GM12865 (cell line): ENCODE measurements at regions not wholly inside any gene's neighbourhood (a gene's known extent, or its start where the extent isn't known, plus 50 kb on each side); places are given as distances from the start of the nearest gene placed in this dataset.

ENCODE experiments used
- DNase-seq: peaks from one replicate; pipeline ENCODE4 v3.0.0; 2010; ENCODE audit warnings: low read depth
- H3K4me3 ChIP-seq: 2 replicates; pipeline ENCODE4 v1.5.1; 2011; ENCODE audit warnings: mild to moderate bottlenecking, low read depth, low read length, control low read depth
- TF ChIP-seq, protein P1 (sequence below): IDR thresholded peaks from 2 replicates; pipeline ENCODE4 v1.5.1; 2011; ENCODE audit warnings: low read length, control low read depth, low read depth, inconsistent platforms; ENCODE audit not compliant: insufficient read depth; ENCODE audit errors: missing control alignments

DNA sequence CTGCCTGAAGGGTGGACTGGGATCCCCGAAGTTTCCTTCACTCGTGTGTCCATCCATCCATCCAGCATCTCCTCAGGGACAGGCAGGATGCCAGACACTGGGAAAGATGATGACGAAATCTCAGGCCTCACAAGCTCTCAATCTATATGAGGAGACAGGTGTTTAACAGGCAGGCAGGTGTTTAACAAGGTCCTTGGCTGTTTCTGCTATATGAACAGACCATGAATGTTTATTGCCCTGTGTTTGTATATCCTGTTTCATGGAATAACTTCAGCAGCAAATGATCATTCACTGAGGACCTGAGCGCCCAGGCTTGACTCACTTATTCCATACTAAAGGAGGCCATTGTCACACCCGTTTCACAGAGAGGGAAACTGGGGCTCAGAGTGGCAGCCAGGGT lies 685.8 kb upstream of the HS6ST1 start:
- H3K4me3 ChIP-seq: no peak overlapping the region
- TF ChIP-seq, protein P1, sequence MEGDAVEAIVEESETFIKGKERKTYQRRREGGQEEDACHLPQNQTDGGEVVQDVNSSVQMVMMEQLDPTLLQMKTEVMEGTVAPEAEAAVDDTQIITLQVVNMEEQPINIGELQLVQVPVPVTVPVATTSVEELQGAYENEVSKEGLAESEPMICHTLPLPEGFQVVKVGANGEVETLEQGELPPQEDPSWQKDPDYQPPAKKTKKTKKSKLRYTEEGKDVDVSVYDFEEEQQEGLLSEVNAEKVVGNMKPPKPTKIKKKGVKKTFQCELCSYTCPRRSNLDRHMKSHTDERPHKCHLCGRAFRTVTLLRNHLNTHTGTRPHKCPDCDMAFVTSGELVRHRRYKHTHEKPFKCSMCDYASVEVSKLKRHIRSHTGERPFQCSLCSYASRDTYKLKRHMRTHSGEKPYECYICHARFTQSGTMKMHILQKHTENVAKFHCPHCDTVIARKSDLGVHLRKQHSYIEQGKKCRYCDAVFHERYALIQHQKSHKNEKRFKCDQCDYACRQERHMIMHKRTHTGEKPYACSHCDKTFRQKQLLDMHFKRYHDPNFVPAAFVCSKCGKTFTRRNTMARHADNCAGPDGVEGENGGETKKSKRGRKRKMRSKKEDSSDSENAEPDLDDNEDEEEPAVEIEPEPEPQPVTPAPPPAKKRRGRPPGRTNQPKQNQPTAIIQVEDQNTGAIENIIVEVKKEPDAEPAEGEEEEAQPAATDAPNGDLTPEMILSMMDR: no peak
- DNase-seq: no peak

DNA sequence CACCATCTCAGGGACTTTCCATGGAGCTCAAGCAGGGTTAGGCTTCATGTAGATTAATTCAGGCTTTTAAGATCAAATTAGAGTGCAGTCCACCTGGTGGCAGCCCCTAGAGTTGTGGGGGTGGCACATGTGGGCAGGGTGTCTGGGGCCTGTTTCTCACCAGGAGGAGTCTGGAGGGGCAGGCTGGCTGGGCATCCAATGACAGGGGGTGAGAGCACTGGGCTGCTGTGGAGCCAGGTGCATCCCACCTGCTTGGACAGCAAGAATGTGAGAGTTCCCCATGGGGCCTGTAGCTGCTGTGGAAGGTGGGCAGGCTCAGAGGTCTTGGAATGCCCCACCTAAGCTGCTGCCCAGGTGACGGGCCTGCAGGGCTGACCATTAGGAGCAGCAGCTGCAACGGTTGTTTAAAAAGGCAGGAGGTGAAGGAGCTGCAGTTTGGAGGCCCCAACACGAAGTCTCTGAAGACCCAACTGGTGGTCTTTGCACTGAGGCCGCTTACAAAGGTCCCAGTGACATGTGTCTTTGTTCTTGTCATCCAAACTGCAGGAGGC lies 686.3 kb upstream of the HS6ST1 start:
- no peak overlapping the region for H3K4me3 ChIP-seq
- no peak for DNase-seq
- TF ChIP-seq, protein P1: no peak

DNA sequence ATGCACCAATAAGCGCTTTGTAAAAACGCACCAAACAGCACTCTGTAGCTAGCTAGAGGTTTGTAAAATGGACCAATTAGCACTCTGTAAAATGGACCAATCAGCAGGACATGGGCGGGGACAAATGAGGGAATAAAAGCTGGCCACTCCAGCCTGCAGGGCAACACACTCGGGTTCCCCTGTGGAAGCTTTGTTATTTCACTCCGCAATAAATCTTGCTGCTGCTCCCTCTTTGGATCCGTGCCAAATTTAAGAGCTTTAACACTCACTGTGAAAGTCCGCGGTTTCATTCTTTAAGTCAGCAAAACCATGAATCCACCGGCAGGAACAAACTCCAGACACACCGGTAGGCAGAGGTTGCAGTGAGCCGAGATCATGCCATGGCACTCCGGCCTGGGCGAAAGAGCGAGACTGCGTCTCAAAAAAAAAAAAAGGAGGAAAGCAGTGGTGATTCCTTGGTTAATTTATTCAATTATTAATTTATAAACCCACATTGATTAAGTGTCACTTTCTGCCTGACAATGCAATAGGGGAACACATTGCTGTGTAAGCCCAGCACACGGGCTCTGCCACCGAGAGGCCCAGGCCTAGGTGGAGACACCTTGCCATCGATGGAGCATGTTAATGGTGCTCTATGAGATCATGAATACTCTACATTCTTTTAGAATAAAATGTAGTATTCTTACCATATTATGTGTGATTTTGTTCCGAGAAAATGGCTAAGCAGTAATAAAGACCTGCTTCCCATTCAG lies 687.6 kb upstream of the HS6ST1 start:
- TF ChIP-seq, protein P1: no peak
- no peak for DNase-seq
- no peak overlapping the region for H3K4me3 ChIP-seq

DNA sequence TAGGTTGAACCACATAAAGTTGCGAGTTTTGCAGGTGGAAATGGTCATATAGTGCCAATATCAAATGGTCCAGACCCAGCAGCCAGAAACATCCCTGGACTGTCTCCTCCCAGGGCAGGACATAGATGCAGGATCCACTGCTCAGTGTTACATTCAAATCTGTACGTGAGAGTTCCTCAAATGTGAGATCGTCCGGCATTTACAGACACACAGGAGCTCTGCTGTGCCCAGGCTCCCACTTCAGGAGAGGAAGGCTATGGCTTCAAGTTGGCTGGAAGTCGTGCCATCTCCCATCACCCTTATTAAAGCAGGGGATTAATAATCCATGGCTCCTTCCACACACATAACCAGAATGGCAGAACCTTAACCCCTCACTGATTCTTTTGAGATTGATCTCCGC lies 688.2 kb upstream of the HS6ST1 start:
- DNase-seq: no peak
- no peak overlapping the region for H3K4me3 ChIP-seq
- TF ChIP-seq, protein P1: no peak

DNA sequence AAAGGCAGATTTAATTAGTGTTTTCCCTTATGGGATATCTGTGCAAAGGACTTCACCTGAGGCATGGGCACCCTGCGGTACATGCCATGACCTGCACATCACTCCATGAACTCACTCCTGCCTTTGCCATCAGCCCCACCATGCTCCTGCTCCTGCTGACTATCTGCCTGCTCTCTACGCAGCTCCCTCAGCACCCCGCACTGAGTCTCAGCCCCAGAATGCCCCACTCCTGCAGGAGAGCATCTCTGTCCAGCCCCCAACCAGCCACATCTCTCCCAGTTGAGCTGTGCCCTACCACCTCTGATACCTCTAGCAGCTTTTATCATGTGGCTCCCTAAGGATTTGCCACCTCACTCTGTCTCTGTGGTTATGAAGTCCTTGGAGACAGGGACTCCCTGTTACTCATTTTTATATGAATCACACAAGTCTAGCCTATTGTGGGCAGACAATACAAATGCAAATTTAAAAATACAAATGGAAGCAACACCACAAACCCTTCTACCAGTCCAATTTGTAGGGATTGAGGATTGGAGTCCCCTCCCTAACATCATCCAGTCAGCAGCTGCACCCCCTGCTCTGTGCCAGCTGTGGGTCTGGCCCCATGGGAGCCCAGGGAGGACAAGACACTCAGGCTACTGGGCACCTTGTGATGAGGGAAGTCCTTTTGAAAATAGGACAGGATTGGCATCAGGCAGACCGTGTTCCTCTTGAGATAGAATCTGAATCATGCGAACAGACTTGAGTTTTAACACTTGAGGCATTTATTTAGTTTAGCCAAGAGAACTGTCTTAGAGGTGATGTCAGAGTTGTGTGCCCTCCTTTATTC lies 689.6 kb upstream of the HS6ST1 start:
- TF ChIP-seq, protein P1: no peak
- DNase-seq: no peak

DNA sequence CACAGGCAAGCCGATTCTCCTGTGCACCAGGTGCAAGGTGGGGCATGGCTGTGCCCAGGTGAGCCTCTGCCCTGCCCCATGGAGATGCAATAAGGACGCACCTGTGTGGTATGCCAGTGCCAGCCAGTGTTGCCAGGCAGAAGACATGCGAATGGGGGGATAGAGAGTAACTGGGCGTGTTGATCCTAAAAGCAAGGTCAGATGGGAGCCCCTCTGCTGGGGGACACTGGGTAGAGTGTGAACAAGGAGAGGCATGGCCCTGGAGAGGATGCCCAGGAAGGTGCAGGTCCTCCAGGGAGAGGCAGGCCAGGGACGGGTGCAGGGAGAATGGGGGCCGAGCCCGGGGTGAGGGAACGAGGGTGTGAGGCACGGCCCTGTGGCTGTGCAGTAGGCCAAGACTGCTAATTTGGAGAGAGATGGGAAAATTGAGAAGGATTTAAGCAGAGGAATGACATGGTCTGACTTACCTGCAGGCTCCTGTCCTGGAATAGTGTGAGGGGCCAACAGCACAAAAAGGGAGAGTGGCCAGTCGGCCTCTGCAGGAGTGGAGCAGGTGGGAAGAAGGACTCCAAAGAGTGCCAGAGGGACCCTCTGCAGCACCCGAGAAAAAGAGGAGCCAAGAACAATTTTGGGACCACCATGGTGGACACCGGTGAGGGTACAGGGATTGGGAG lies 690.4 kb upstream of the HS6ST1 start:
- TF ChIP-seq, protein P1: no peak
- no peak overlapping the region for H3K4me3 ChIP-seq
- no peak for DNase-seq

More for the DNA sequence above, 689.6 kb upstream of the HS6ST1 start:
- H3K4me3 ChIP-seq: no peak overlapping the region
